HUES48 (cell line): ENCODE measurements at regions not wholly inside any gene's neighbourhood (a gene's known extent, or its start where the extent isn't known, plus 50 kb on each side); places are given as distances from the start of the nearest gene placed in this dataset.
"Not testable (repeated sequence)": the region's sequence is repeated elsewhere in the genome, so short reads cannot be mapped to it uniquely, and the experiment has no call there.

ENCODE experiments used
- H3K27ac ChIP-seq: one replicate; pipeline ENCODE4 v1.7.0; 2013; ENCODE audit warnings: low read depth, low read length, inconsistent platforms
- H3K27me3 ChIP-seq: 2 replicates; pipeline ENCODE4 v1.6.1; 2013; ENCODE audit warnings: mild to moderate bottlenecking, low read length; ENCODE audit not compliant: control insufficient read depth, insufficient read depth
- H3K36me3 ChIP-seq: 2 replicates; pipeline ENCODE4 v1.6.1; 2013; ENCODE audit warnings: low read length; ENCODE audit not compliant: control insufficient read depth, insufficient read depth
- H3K4me1 ChIP-seq: 2 replicates; pipeline ENCODE4 v1.6.1; 2013; ENCODE audit warnings: mild to moderate bottlenecking, low read length; ENCODE audit not compliant: control insufficient read depth, insufficient read depth
- H3K4me3 ChIP-seq: 2 replicates; pipeline ENCODE4 v1.5.1; 2013; ENCODE audit warnings: mild to moderate bottlenecking, low read depth, low read length
- H3K9ac ChIP-seq: 2 replicates; pipeline ENCODE4 v1.6.1; 2013; ENCODE audit warnings: mild to moderate bottlenecking, low read depth, low read length, moderate library complexity
- H3K9me3 ChIP-seq: 2 replicates; pipeline ENCODE4 v1.6.1; 2013; ENCODE audit warnings: low read length; ENCODE audit not compliant: control insufficient read depth, insufficient read depth

GRCh38 chr17:53217311-53217710 is 605.4 kb upstream of the KIF2B start:
- peaks cover 5% of the 10 kb centered on the region; the same call in 1 of the 2 replicates for H3K9me3 ChIP-seq
- H3K27ac ChIP-seq = no peak overlapping the region
- no peaks in the 10 kb centered on the region for H3K4me1 ChIP-seq
- no peak overlapping the region for H3K9ac ChIP-seq
- H3K27me3 ChIP-seq = no peaks in the 10 kb centered on the region
- H3K4me3 ChIP-seq = no peak overlapping the region
- H3K36me3 ChIP-seq = no peaks in the 10 kb centered on the region

GRCh38 chr17:53208935-53209334 is 613.8 kb upstream of the KIF2B start:
- H3K4me1 ChIP-seq, H3K36me3 ChIP-seq, H3K9ac ChIP-seq, H3K27me3 ChIP-seq, H3K27ac ChIP-seq, H3K4me3 ChIP-seq, H3K9me3 ChIP-seq: not testable (repeated sequence)

GRCh38 chr17:53193044-53193443 is 629.7 kb upstream of the KIF2B start:
- no peaks in the 10 kb centered on the region for H3K36me3 ChIP-seq
- H3K9ac ChIP-seq = no peak overlapping the region
- H3K4me3 ChIP-seq = no peak overlapping the region
- H3K9me3 ChIP-seq = no peaks in the 10 kb centered on the region
- no peaks in the 10 kb centered on the region for H3K27me3 ChIP-seq
- H3K4me1 ChIP-seq = no peaks in the 10 kb centered on the region
- H3K27ac ChIP-seq = no peak overlapping the region

GRCh38 chr17:53191878-53192277 is 630.8 kb upstream of the KIF2B start:
- Histone ChIP-seq H3K27me3 (no peaks in the 10 kb centered on the region), H3K9ac (no peak overlapping the region), H3K4me3 (no peak overlapping the region), H3K36me3 (no peaks in the 10 kb centered on the region), H3K27ac (no peak overlapping the region), H3K9me3 (no peaks in the 10 kb centered on the region), H3K4me1 (peaks cover 3% of the 10 kb centered on the region; the same call in 1 of the 2 replicates)

- no peak overlapping the region for H3K27ac ChIP-seq
- peaks cover 7% of the 10 kb centered on the region for H3K9me3 ChIP-seq
Measured at GRCh38 chr17:53186001-53186400, 636.7 kb upstream of the KIF2B start.

GRCh38 chr17:53176629-53177028 is 646.1 kb upstream of the KIF2B start:
- Histone ChIP-seq H3K4me3 (no peak overlapping the region), H3K9me3 (no peaks in the 10 kb centered on the region), H3K4me1 (peaks cover 13% of the 10 kb centered on the region), H3K27ac (no peak overlapping the region), H3K9ac (no peak overlapping the region), H3K27me3 (no peaks in the 10 kb centered on the region), H3K36me3 (no peaks in the 10 kb centered on the region)

More at GRCh38 chr17:53186001-53186400, 636.7 kb upstream of the KIF2B start:
- Histone ChIP-seq H3K9ac (no peak overlapping the region), H3K36me3 (no peaks in the 10 kb centered on the region), H3K4me3 (no peak overlapping the region), H3K27me3 (no peaks in the 10 kb centered on the region), H3K4me1 (peaks cover 7% of the 10 kb centered on the region; the same call in 1 of the 2 replicates)

GRCh38 chr17:53168413-53168812 is 654.3 kb upstream of the KIF2B start:
- Histone ChIP-seq H3K27me3 (no peaks in the 10 kb centered on the region), H3K4me3 (no peak overlapping the region), H3K27ac (no peak overlapping the region), H3K9me3 (no peaks in the 10 kb centered on the region), H3K36me3 (no peaks in the 10 kb centered on the region), H3K4me1 (no peaks in the 10 kb centered on the region; the same call in 1 of the 2 replicates), H3K9ac (no peak overlapping the region)

GRCh38 chr17:53166731-53167130 is 656.0 kb upstream of the KIF2B start:
- Histone ChIP-seq H3K27me3 (no peaks in the 10 kb centered on the region), H3K9ac (no peak overlapping the region), H3K4me3 (no peak overlapping the region), H3K27ac (no peak overlapping the region), H3K4me1 (no peaks in the 10 kb centered on the region; the same call in 1 of the 2 replicates), H3K9me3 (no peaks in the 10 kb centered on the region), H3K36me3 (no peaks in the 10 kb centered on the region)

- Histone ChIP-seq H3K4me1 (peaks cover 12% of the 10 kb centered on the region), H3K9me3 (no peaks in the 10 kb centered on the region), H3K36me3 (no peaks in the 10 kb centered on the region), H3K9ac (no peak overlapping the region), H3K27ac (no peak overlapping the region), H3K27me3 (no peaks in the 10 kb centered on the region), H3K4me3 (no peak overlapping the region)
Measured at GRCh38 chr17:53150101-53150698, 672.5 kb upstream of the KIF2B start.

- H3K27me3 ChIP-seq = no peaks in the 10 kb centered on the region
- peaks cover 20% of the 10 kb centered on the region for H3K4me1 ChIP-seq
- H3K9ac ChIP-seq = no peak overlapping the region
- no peak overlapping the region for H3K27ac ChIP-seq
- no peaks in the 10 kb centered on the region for H3K36me3 ChIP-seq
- H3K9me3 ChIP-seq = no peaks in the 10 kb centered on the region
- no peak overlapping the region for H3K4me3 ChIP-seq
Measured at GRCh38 chr17:53149316-53149715, 673.4 kb upstream of the KIF2B start.

- H3K9ac ChIP-seq = no peak overlapping the region
- H3K36me3 ChIP-seq = no peaks in the 10 kb centered on the region
- no peak overlapping the region for H3K27ac ChIP-seq
- no peaks in the 10 kb centered on the region for H3K9me3 ChIP-seq
- H3K4me3 ChIP-seq = no peak overlapping the region
- peaks cover 28% of the 10 kb centered on the region for H3K4me1 ChIP-seq
- no peaks in the 10 kb centered on the region for H3K27me3 ChIP-seq
Measured at GRCh38 chr17:53148058-53148457, 674.7 kb upstream of the KIF2B start.
